Panc1 (cell line): ENCODE measurements at regions not wholly inside any gene's neighbourhood (a gene's known extent, or its start where the extent isn't known, plus 50 kb on each side); places are given as distances from the start of the nearest gene placed in this dataset.

ENCODE experiments used
- ATAC-seq: fragments of 200-7000 bp; cut with Tn5 transposase; 2 replicates; pipeline ENCODE4 v1.9.1; 2020; ENCODE audit warnings: mild to moderate bottlenecking, moderate library complexity
- BruUV-seq: library from RNA; stranded (reverse); fragments of 400-500 nt; replicated peaks from 2 replicates; lab custom pipeline; 2021; lab: Mats Ljungman, UMichigan
- CTCF ChIA-PET: fragments of 300-600 bp; sonication (Branson Sonifier 250); formaldehyde crosslinking; loops from one replicate; lab custom pipeline; 2022; ENCODE audit warnings: antibody characterized with exemption; lab: Charles Lee
- POLR2A ChIA-PET: fragments of 300-600 bp; sonication (Branson Sonifier 250); formaldehyde crosslinking; loops from one replicate; lab custom pipeline; 2022; ENCODE audit warnings: antibody characterized with exemption; lab: Charles Lee
- DNase-seq: peaks from one replicate; pipeline ENCODE4 v3.0.0-alpha.2; 2010; ENCODE audit warnings: low read depth, low spot score
- H3K27ac ChIP-seq: 2 replicates; pipeline ENCODE4 v1.5.1; 2011; ENCODE audit warnings: mild to moderate bottlenecking, low read length, inconsistent platforms
- H3K27me3 ChIP-seq: fragments of 200-500 bp; sonication (Bioruptor generic); 2 replicates; pipeline ENCODE4 v1.6.0; 2014; ENCODE audit warnings: low read length, inconsistent platforms; ENCODE audit not compliant: control insufficient read depth, insufficient read depth
- H3K36me3 ChIP-seq: fragments of 200-500 bp; sonication (Bioruptor generic); 2 replicates; pipeline ENCODE4 v1.5.1; 2014; ENCODE audit warnings: inconsistent platforms, mild to moderate bottlenecking, low read length, moderate library complexity; ENCODE audit not compliant: control insufficient read depth, insufficient read depth
- H3K4me1 ChIP-seq: 2 replicates; pipeline ENCODE4 v1.5.1; 2011; ENCODE audit warnings: inconsistent platforms, mild to moderate bottlenecking, low read length, moderate library complexity; ENCODE audit not compliant: control insufficient read depth, insufficient read depth
- H3K4me3 ChIP-seq, 2 experiments: 2 replicates each; pipeline ENCODE4 v1.5.1; 2011 to 2012; ENCODE audit warnings: low read depth in 2 of 2, low read length in 2 of 2, mild to moderate bottlenecking in 2 of 2, inconsistent platforms in 1 of 2, moderate library complexity in 1 of 2
- H3K9me3 ChIP-seq: fragments of 200-500 bp; sonication (Bioruptor generic); 2 replicates; pipeline ENCODE4 v1.5.1; 2014; ENCODE audit warnings: low read depth, mild to moderate bottlenecking, inconsistent platforms, low read length, moderate library complexity; ENCODE audit not compliant: control insufficient read depth, insufficient read depth
- POLR2AphosphoS5 ChIP-seq: IDR thresholded peaks from 2 replicates; pipeline ENCODE4 v1.6.1; 2012; ENCODE audit warnings: mild to moderate bottlenecking, low read depth, low read length, moderate library complexity
- SIN3A ChIP-seq: IDR thresholded peaks from 2 replicates; pipeline ENCODE4 v1.6.1; 2012; ENCODE audit warnings: low read depth, mild to moderate bottlenecking, low read length, moderate library complexity, borderline replicate concordance; ENCODE audit not compliant: insufficient read depth
- TCF7L2 ChIP-seq: IDR thresholded peaks from 2 replicates; pipeline ENCODE4 v1.6.1; 2011; ENCODE audit warnings: mild to moderate bottlenecking, low read depth, low read length, inconsistent platforms
- in situ Hi-C: cut with HindIII; loops from 2 replicates; pipeline ENCODE4 v1.10.0; 2016; ENCODE audit warnings: low sequenced_read_pairs, low pct_unique_long_range_greater_than_20kb
- intact Hi-C: fragments of 100-400 bp; cut with micrococcal nuclease; formaldehyde crosslinking; loops from one replicate; pipeline ENCODE4 v1.10.0; 2022; ENCODE audit not compliant: unreplicated experiment
- TF ChIP-seq, protein P1 (sequence below): fragments of 450-650 bp; IDR thresholded peaks from 2 replicates; pipeline ENCODE4 v1.5.1; 2017; ENCODE audit warnings: mild to moderate bottlenecking
- TF ChIP-seq, protein P2 (sequence below), 2 experiments: IDR thresholded peaks; 2 replicates each; pipeline ENCODE4 v1.6.1; 2011 to 2012; ENCODE audit warnings: low read depth in 2 of 2, control low read depth in 1 of 2, low read length in 1 of 2, mild to moderate bottlenecking in 1 of 2, moderate library complexity in 1 of 2; ENCODE audit not compliant: insufficient read depth in 1 of 2

DNA sequence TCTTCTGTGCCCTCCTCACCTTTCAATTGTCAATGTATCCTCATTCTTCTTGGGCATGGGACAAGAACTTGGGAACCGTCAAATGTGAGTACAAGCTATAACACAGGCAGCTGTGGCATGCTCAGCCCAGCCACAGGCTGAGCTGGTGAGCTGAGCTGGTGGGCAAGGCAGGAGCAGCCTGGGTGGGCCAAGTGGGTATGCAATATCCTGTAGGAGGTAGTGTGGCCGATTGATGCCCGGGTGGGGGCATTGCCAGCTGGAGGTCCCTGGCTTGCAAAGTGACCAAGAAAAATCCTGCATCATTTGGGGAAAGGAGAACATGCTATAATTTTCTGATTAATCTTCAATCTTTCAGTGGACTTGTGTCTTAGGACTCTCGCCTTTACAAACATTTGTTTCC lies 507.2 kb upstream of the SLC10A2 start:
- H3K27me3 ChIP-seq: no peaks in the 10 kb centered on the region
- no peak overlapping the region for H3K27ac ChIP-seq
- POLR2A ChIA-PET: no interaction called here
- H3K4me3 ChIP-seq: no peak overlapping the region
- CTCF ChIA-PET: no interaction called here
- no peaks in the 10 kb centered on the region for H3K36me3 ChIP-seq
- in situ Hi-C loops: no loop called here
- H3K4me1 ChIP-seq: no peaks in the 10 kb centered on the region
- H3K9me3 ChIP-seq: no peaks in the 10 kb centered on the region
- TF ChIP-seq, protein P1, sequence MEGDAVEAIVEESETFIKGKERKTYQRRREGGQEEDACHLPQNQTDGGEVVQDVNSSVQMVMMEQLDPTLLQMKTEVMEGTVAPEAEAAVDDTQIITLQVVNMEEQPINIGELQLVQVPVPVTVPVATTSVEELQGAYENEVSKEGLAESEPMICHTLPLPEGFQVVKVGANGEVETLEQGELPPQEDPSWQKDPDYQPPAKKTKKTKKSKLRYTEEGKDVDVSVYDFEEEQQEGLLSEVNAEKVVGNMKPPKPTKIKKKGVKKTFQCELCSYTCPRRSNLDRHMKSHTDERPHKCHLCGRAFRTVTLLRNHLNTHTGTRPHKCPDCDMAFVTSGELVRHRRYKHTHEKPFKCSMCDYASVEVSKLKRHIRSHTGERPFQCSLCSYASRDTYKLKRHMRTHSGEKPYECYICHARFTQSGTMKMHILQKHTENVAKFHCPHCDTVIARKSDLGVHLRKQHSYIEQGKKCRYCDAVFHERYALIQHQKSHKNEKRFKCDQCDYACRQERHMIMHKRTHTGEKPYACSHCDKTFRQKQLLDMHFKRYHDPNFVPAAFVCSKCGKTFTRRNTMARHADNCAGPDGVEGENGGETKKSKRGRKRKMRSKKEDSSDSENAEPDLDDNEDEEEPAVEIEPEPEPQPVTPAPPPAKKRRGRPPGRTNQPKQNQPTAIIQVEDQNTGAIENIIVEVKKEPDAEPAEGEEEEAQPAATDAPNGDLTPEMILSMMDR: no peak
- TF ChIP-seq SIN3A (no peak), TCF7L2 (no peak)
- ATAC-seq: no peak
- DNase-seq: no peak
- no TSS peak for BruUV-seq
- intact Hi-C loops: no loop called here

DNA sequence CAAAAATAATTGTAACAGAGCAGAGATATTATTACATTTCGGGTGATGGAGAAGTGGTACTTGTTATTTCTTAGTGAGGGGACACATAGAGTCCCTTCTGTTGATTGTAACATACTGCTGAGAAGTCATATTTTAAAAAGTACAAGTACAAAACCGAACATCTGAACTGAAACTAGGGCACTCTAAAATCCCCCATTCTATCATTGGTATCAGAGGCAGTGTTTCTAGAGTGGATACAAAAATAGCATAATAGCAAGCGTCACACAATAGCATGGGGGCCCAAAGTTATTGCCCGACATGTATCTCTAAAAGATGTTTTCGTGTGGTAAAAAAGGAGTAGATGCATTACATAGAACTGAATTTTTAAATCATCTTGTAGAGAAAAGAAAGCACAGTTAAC lies 502.1 kb upstream of the SLC10A2 start:
- no TSS peak for BruUV-seq
- TF ChIP-seq, protein P2, sequence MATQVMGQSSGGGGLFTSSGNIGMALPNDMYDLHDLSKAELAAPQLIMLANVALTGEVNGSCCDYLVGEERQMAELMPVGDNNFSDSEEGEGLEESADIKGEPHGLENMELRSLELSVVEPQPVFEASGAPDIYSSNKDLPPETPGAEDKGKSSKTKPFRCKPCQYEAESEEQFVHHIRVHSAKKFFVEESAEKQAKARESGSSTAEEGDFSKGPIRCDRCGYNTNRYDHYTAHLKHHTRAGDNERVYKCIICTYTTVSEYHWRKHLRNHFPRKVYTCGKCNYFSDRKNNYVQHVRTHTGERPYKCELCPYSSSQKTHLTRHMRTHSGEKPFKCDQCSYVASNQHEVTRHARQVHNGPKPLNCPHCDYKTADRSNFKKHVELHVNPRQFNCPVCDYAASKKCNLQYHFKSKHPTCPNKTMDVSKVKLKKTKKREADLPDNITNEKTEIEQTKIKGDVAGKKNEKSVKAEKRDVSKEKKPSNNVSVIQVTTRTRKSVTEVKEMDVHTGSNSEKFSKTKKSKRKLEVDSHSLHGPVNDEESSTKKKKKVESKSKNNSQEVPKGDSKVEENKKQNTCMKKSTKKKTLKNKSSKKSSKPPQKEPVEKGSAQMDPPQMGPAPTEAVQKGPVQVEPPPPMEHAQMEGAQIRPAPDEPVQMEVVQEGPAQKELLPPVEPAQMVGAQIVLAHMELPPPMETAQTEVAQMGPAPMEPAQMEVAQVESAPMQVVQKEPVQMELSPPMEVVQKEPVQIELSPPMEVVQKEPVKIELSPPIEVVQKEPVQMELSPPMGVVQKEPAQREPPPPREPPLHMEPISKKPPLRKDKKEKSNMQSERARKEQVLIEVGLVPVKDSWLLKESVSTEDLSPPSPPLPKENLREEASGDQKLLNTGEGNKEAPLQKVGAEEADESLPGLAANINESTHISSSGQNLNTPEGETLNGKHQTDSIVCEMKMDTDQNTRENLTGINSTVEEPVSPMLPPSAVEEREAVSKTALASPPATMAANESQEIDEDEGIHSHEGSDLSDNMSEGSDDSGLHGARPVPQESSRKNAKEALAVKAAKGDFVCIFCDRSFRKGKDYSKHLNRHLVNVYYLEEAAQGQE (IDR thresholded peaks at IDR 0.05; ENCODE audit: insufficient read depth in 1 of 2, low read depth in 2 of 2, low read length in 1 of 2): no peak
- TF ChIP-seq POLR2AphosphoS5 (no peak), TCF7L2 (no peak), SIN3A (no peak)
- TF ChIP-seq, protein P1: no peak
- CTCF ChIA-PET: no interaction called here
- POLR2A ChIA-PET: no interaction called here
- DNase-seq: no peak
- Histone ChIP-seq H3K36me3 (no peaks in the 10 kb centered on the region), H3K27me3 (no peaks in the 10 kb centered on the region), H3K4me3 (no peak overlapping the region), H3K27ac (no peak overlapping the region), H3K4me1 (no peaks in the 10 kb centered on the region), H3K9me3 (no peaks in the 10 kb centered on the region)
- intact Hi-C loops: no loop called here
- no peak for ATAC-seq
- in situ Hi-C loops: no loop called here
